AG09309 (cell line): ENCODE measurements at regions not wholly inside any gene's neighbourhood (a gene's known extent, or its start where the extent isn't known, plus 50 kb on each side); places are given as distances from the start of the nearest gene placed in this dataset.

Experiments
- DNase-seq: peaks from one replicate; pipeline ENCODE4 v3.0.0-alpha.2; 2010; ENCODE audit warnings: low read depth
- H3K4me3 ChIP-seq: 2 replicates; pipeline ENCODE4 v1.5.1; 2011; ENCODE audit warnings: mild to moderate bottlenecking, low read depth, low read length, moderate library complexity; ENCODE audit not compliant: control insufficient read depth
- TF ChIP-seq, protein P1 (sequence below): IDR thresholded peaks from 2 replicates; pipeline ENCODE4 v1.5.1; 2011; ENCODE audit warnings: mild to moderate bottlenecking, low read depth, low read length, inconsistent platforms; ENCODE audit not compliant: insufficient read depth, control insufficient read depth; ENCODE audit errors: missing control alignments

DNA sequence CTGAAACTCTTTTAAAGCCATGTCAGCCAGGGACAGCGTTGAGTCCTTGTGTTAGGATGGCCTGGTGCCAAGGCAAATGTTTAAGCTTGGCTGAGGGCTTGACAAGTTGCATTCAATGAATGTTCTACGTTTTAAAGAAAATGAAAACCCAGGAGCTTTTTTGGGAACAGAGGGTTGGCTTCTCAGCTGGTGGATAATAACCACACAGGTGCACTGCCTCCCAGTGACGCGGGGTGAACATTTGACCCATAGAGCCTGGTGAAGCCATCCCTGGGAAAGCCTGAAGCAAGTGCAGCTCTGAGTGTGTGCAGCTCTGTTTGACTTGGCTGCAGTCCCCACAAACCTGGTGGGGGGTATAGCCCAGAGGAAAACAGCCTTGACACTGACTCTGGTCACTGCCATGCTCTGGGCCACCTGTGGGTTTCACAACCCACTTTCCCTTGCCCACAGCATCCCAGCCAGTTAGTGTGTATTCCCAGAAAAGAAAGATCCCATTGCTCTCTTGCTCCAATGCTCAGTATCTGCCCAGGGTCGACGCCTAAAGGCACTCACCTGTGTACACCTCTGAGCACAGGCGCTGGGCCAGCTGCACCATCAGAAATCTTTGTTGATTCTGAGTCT is 874.9 kb downstream of the RNF144A start:
- no peak overlapping the region for H3K4me3 ChIP-seq
- TF ChIP-seq, protein P1, sequence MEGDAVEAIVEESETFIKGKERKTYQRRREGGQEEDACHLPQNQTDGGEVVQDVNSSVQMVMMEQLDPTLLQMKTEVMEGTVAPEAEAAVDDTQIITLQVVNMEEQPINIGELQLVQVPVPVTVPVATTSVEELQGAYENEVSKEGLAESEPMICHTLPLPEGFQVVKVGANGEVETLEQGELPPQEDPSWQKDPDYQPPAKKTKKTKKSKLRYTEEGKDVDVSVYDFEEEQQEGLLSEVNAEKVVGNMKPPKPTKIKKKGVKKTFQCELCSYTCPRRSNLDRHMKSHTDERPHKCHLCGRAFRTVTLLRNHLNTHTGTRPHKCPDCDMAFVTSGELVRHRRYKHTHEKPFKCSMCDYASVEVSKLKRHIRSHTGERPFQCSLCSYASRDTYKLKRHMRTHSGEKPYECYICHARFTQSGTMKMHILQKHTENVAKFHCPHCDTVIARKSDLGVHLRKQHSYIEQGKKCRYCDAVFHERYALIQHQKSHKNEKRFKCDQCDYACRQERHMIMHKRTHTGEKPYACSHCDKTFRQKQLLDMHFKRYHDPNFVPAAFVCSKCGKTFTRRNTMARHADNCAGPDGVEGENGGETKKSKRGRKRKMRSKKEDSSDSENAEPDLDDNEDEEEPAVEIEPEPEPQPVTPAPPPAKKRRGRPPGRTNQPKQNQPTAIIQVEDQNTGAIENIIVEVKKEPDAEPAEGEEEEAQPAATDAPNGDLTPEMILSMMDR: no peak
- no peak for DNase-seq

DNA sequence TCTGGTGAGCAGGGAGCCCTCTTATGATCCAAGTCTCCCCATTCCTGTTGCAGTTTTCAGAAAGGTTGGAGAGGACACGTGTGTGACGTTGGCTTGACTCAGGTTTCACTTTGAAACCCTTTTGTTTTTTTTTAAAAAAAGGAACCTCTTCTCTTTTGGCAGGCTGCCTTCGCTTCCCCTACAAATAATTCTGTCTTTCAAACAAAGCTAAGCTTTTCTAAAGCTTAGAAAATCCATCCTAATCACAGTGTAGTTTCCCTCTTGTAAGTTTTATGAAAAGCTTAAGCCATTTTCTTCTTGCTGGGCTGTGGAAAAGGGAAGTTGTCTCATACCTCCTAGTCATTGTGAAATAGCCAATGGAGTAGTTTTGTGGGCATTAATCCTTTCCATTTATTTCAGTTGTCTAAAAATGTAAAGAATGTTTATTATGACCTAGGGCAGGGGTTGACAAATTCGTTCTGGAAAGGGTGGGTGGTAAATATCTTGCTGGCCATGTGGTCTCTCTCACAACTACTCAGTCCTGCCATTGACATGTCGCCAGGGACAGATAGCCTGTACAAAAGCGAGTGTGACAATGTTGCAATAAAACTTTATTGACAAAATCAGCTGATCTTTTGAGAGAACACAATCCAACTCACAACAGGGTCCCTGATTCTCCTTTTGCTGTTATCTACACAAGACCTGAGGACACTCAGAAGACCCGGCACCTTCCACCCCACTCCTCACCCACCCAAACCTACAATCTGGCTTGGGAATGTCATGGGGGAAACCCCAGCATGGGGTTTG is 878.8 kb downstream of the RNF144A start:
- TF ChIP-seq, protein P1: no peak
- DNase-seq: no peak
- H3K4me3 ChIP-seq: no peak overlapping the region

DNA sequence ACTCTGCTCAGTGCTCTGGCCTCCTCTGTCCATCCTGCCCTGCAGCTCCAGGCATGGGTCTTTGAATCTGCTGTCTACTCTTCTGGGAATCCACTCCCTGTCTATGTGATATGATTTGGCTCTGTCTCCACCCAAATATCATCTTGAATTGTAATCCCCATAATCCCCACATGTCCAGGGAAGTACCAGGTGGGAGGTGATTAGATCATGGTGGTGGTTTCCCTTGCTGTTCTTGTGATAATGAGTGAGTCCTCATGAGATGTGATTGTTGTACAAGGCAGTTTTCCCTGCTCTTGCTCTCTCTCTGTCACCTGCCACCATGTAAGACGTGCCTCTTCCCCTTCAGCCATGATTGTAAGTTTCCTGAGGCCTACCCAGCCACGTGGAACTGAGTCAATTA is 881.8 kb upstream of the ID2 start:
- no peak overlapping the region for H3K4me3 ChIP-seq
- DNase-seq: no peak
- TF ChIP-seq, protein P1: no peak

DNA sequence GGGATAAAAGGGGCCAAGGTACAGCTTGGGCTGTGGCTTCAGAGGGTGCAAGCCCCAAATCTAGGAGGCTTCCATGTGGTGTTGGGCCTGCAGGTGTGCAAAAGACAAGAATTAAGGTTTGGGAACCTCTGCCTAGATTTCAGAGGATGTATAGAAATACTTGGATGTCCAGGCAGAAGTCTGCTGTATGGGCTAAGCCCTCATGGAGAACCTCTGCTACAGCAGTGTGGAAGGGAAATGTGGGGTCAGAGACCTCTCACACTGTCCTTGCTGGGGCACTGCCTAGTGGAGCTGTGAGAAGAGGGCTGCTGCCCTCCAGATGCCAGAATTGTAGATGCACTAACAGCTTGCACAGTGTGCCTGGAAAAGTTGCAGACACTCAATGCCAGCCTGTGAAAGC is 880.6 kb upstream of the ID2 start:
- no peak overlapping the region for H3K4me3 ChIP-seq
- DNase-seq: no peak
- TF ChIP-seq, protein P1: no peak

DNA sequence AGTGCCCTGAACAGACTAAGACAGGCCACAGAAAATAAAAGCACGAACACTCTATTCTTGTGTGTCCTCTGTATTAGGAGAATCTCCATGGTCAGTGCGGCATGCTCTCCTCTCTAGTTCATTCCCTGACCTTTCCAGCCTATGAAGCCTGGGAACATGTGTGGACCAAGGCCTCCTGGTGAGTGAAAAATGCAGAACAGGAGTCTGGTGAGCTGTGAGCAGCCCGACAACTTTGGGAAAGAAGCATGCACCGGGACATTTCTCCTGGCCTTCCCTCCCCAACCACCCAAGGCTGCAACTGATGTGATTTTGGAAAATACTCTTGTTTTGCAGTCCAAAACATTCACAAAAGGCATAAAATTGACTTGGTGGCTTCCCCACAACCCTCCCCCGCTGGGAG is 878.3 kb upstream of the ID2 start:
- TF ChIP-seq, protein P1: no peak
- no peak overlapping the region for H3K4me3 ChIP-seq

DNA sequence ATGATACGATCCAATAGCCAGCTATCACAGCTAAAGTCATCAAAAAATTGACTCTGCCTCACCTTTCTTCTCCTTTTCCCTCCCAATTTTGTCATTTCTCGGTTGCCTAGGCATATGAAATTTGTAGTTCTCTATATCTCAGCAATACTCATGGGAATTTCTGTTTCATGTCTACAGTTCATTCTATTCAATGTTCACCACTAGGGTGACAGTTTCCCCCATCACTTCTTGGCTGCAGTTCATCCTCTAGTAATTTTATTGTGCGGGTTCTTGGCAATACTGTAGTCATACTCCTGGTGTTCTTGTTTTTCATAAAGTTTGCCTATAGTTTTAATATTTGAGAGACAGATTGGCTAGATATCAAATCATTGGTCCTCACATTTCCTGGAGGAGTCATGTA is 872.2 kb upstream of the ID2 start:
- DNase-seq: no peak
- TF ChIP-seq, protein P1: no peak
- no peak overlapping the region for H3K4me3 ChIP-seq

More for the DNA sequence above, 878.3 kb upstream of the ID2 start:
- no peak for DNase-seq
